ENCODE measurements at regions not wholly inside any gene's neighbourhood (a gene's known extent, or its start where the extent isn't known, plus 50 kb on each side); places are given as distances from the start of the nearest gene placed in this dataset.

GRCh38 chr13:47188802-47189201, 291.9 kb upstream of the HTR2A start:
- H3K27ac ChIP-seq (replicated peaks; ENCODE audit: low read length): no peak overlapping the region
- H3K23ac ChIP-seq (ENCODE audit: low read depth, low read length, poor library complexity): no peak overlapping the region
- DNase-seq (ENCODE audit: low spot score): no peak
- no peaks in the 10 kb centered on the region for H3K27me3 ChIP-seq (ENCODE audit: control insufficient read depth in 3 of 3, insufficient read depth in 3 of 3, low read depth in 1 of 3, low read length in 3 of 3)
- H4K91ac ChIP-seq (ENCODE audit: low read depth, low read length, poor library complexity): no peak overlapping the region
- H2BK5ac ChIP-seq (ENCODE audit: low read length): no peak overlapping the region
- H3K4me2 ChIP-seq (ENCODE audit: insufficient read depth, low read length, poor library complexity, severe bottlenecking): no peak overlapping the region
- no peak overlapping the region for H3K18ac ChIP-seq (ENCODE audit: low read length)
- WGBS, 2 donors (ENCODE audit: extremely low coverage in 2 of 2, insufficient read length in 2 of 2, insufficient replicate concordance in 1 of 2): no CpG with 5 or more reads among the region's 3 CpGs
- no peak overlapping the region for H3K4ac ChIP-seq (ENCODE audit: low read length)
- H2AK5ac ChIP-seq (ENCODE audit: low read depth, low read length): no peak overlapping the region
- no peaks in the 10 kb centered on the region for H3K9me3 ChIP-seq (replicated peaks in 1 of 2; ENCODE audit: control insufficient read depth in 2 of 2, insufficient read depth in 1 of 2, low read depth in 1 of 2, low read length in 2 of 2)
- H4K8ac ChIP-seq (ENCODE audit: low read depth, low read length): no peak overlapping the region
- no peak overlapping the region for H3K4me3 ChIP-seq (ENCODE audit: low read length in 2 of 2)
- H3K9ac ChIP-seq (ENCODE audit: low read depth, low read length, poor library complexity): no peak overlapping the region
- no peak overlapping the region for H2BK12ac ChIP-seq (ENCODE audit: low read length)
- H3K79me1 ChIP-seq (ENCODE audit: low read depth, low read length): no peaks in the 10 kb centered on the region
- no peaks in the 10 kb centered on the region for H3K36me3 ChIP-seq (replicated peaks in 1 of 2; ENCODE audit: control insufficient read depth in 2 of 2, insufficient read depth in 2 of 2, low read length in 2 of 2)
- H2AFZ ChIP-seq (ENCODE audit: low read length): no peak overlapping the region
- no peak overlapping the region for H2BK15ac ChIP-seq (ENCODE audit: low read length)
- no peak overlapping the region for H2BK120ac ChIP-seq (ENCODE audit: low read depth, low read length)
- H3K14ac ChIP-seq (ENCODE audit: low read length): no peak overlapping the region
- H3K4me1 ChIP-seq (ENCODE audit: control insufficient read depth in 2 of 2, insufficient read depth in 1 of 2, low read depth in 1 of 2, low read length in 2 of 2): peaks cover 0 to 2% of the 10 kb centered on the region in 2 donors

- Histone ChIP-seq H2BK12ac (ENCODE audit: low read length) (no peak overlapping the region), H3K36me3 (replicated peaks in 1 of 2; ENCODE audit: control insufficient read depth in 2 of 2, insufficient read depth in 2 of 2, low read length in 2 of 2) (no peaks in the 10 kb centered on the region), H3K14ac (ENCODE audit: low read length) (no peak overlapping the region), H3K9ac (ENCODE audit: low read depth, low read length, poor library complexity) (no peak overlapping the region), H3K4me1 (ENCODE audit: control insufficient read depth in 2 of 2, insufficient read depth in 1 of 2, low read depth in 1 of 2, low read length in 2 of 2) (peaks cover 0 to 2% of the 10 kb centered on the region in 2 donors), H3K4me2 (ENCODE audit: insufficient read depth, low read length, poor library complexity, severe bottlenecking) (no peak overlapping the region), H2BK15ac (ENCODE audit: low read length) (no peak overlapping the region), H2AFZ (ENCODE audit: low read length) (no peak overlapping the region), H2AK5ac (ENCODE audit: low read depth, low read length) (no peak overlapping the region), H4K91ac (ENCODE audit: low read depth, low read length, poor library complexity) (no peak overlapping the region), H3K4ac (ENCODE audit: low read length) (no peak overlapping the region), H2BK5ac (ENCODE audit: low read length) (no peak overlapping the region), H4K8ac (ENCODE audit: low read depth, low read length) (no peak overlapping the region), H3K23ac (ENCODE audit: low read depth, low read length, poor library complexity) (no peak overlapping the region), H3K79me1 (ENCODE audit: low read depth, low read length) (no peaks in the 10 kb centered on the region), H3K27me3 (ENCODE audit: control insufficient read depth in 3 of 3, insufficient read depth in 3 of 3, low read depth in 1 of 3, low read length in 3 of 3) (no peaks in the 10 kb centered on the region), H3K4me3 (ENCODE audit: low read length in 2 of 2) (no peak overlapping the region), H3K18ac (ENCODE audit: low read length) (no peak overlapping the region), H3K9me3 (replicated peaks in 1 of 2; ENCODE audit: control insufficient read depth in 2 of 2, insufficient read depth in 1 of 2, low read depth in 1 of 2, low read length in 2 of 2) (no peaks in the 10 kb centered on the region), H2BK120ac (ENCODE audit: low read depth, low read length) (no peak overlapping the region), H3K27ac (replicated peaks; ENCODE audit: low read length) (no peak overlapping the region)
- WGBS, 2 donors (ENCODE audit: extremely low coverage in 2 of 2, insufficient read length in 2 of 2, insufficient replicate concordance in 1 of 2): no CpG with 5 or more reads among the region's 2 CpGs
- DNase-seq (ENCODE audit: low spot score): no peak
Measured at GRCh38 chr13:47186471-47186870, 289.6 kb upstream of the HTR2A start.

- Histone ChIP-seq H3K27me3 (ENCODE audit: control insufficient read depth in 3 of 3, insufficient read depth in 3 of 3, low read depth in 1 of 3, low read length in 3 of 3) (no peaks in the 10 kb centered on the region), H3K9ac (ENCODE audit: low read depth, low read length, poor library complexity) (no peak overlapping the region), H3K4me3 (ENCODE audit: low read length in 2 of 2) (no peak overlapping the region), H2BK5ac (ENCODE audit: low read length) (no peak overlapping the region), H3K4ac (ENCODE audit: low read length) (no peak overlapping the region), H3K14ac (ENCODE audit: low read length) (no peak overlapping the region), H4K91ac (ENCODE audit: low read depth, low read length, poor library complexity) (no peak overlapping the region), H3K18ac (ENCODE audit: low read length) (no peak overlapping the region), H2AFZ (ENCODE audit: low read length) (no peak overlapping the region), H3K9me3 (replicated peaks in 1 of 2; ENCODE audit: control insufficient read depth in 2 of 2, insufficient read depth in 1 of 2, low read depth in 1 of 2, low read length in 2 of 2) (no peaks in the 10 kb centered on the region), H3K4me1 (ENCODE audit: control insufficient read depth in 2 of 2, insufficient read depth in 1 of 2, low read depth in 1 of 2, low read length in 2 of 2) (peaks cover 0 to 2% of the 10 kb centered on the region in 2 donors), H4K8ac (ENCODE audit: low read depth, low read length) (no peak overlapping the region), H3K36me3 (replicated peaks in 1 of 2; ENCODE audit: control insufficient read depth in 2 of 2, insufficient read depth in 2 of 2, low read length in 2 of 2) (no peaks in the 10 kb centered on the region), H2BK12ac (ENCODE audit: low read length) (no peak overlapping the region), H2AK5ac (ENCODE audit: low read depth, low read length) (no peak overlapping the region), H2BK120ac (ENCODE audit: low read depth, low read length) (no peak overlapping the region), H3K23ac (ENCODE audit: low read depth, low read length, poor library complexity) (no peak overlapping the region), H2BK15ac (ENCODE audit: low read length) (no peak overlapping the region), H3K4me2 (ENCODE audit: insufficient read depth, low read length, poor library complexity, severe bottlenecking) (no peak overlapping the region), H3K27ac (replicated peaks; ENCODE audit: low read length) (no peak overlapping the region), H3K79me1 (ENCODE audit: low read depth, low read length) (no peaks in the 10 kb centered on the region)
- DNase-seq (ENCODE audit: low spot score): no peak
Measured at GRCh38 chr13:47184321-47184720, 287.5 kb upstream of the HTR2A start.

DNA sequence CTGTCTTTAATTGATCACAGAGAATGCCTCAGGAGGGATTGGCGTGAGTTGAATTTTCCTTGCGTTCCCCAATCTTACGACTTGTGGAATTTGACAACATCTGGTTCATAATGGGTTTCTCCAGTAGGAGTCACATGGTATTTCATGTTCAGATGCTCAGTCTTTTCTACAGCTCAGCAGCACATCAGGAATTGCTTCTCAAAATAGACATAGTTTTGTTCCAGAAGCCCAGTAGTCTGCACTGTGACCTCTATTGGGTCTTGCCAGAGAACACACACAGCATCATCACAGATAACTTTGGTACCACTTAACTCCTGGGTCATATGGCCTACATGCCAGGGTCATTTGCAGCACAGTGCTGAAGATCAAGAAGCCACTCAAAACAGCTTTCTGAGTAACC, 282.5 kb upstream of the HTR2A start:
- DNase-seq (ENCODE audit: low spot score): no peak
- Histone ChIP-seq H2BK120ac (ENCODE audit: low read depth, low read length) (no peak overlapping the region), H3K4ac (ENCODE audit: low read length) (no peak overlapping the region), H4K91ac (ENCODE audit: low read depth, low read length, poor library complexity) (no peak overlapping the region), H3K23ac (ENCODE audit: low read depth, low read length, poor library complexity) (no peak overlapping the region), H3K27me3 (ENCODE audit: control insufficient read depth in 3 of 3, insufficient read depth in 3 of 3, low read depth in 1 of 3, low read length in 3 of 3) (no peaks in the 10 kb centered on the region), H3K9ac (ENCODE audit: low read depth, low read length, poor library complexity) (no peak overlapping the region), H3K4me2 (ENCODE audit: insufficient read depth, low read length, poor library complexity, severe bottlenecking) (no peak overlapping the region), H3K27ac (replicated peaks; ENCODE audit: low read length) (no peak overlapping the region), H2AFZ (ENCODE audit: low read length) (no peak overlapping the region), H3K36me3 (replicated peaks in 1 of 2; ENCODE audit: control insufficient read depth in 2 of 2, insufficient read depth in 2 of 2, low read length in 2 of 2) (no peaks in the 10 kb centered on the region), H3K14ac (ENCODE audit: low read length) (no peak overlapping the region), H3K4me1 (ENCODE audit: control insufficient read depth in 2 of 2, insufficient read depth in 1 of 2, low read depth in 1 of 2, low read length in 2 of 2) (no peaks in the 10 kb centered on the region), H4K8ac (ENCODE audit: low read depth, low read length) (no peak overlapping the region), H2BK15ac (ENCODE audit: low read length) (no peak overlapping the region), H3K18ac (ENCODE audit: low read length) (no peak overlapping the region), H2AK5ac (ENCODE audit: low read depth, low read length) (no peak overlapping the region), H3K4me3 (ENCODE audit: low read length in 2 of 2) (no peak overlapping the region), H3K79me1 (ENCODE audit: low read depth, low read length) (no peaks in the 10 kb centered on the region), H2BK12ac (ENCODE audit: low read length) (no peak overlapping the region), H2BK5ac (ENCODE audit: low read length) (no peak overlapping the region), H3K9me3 (replicated peaks in 1 of 2; ENCODE audit: control insufficient read depth in 2 of 2, insufficient read depth in 1 of 2, low read depth in 1 of 2, low read length in 2 of 2) (no peaks in the 10 kb centered on the region)
- no CpG with 5 or more reads among the region's 3 CpGs for WGBS, 2 donors (ENCODE audit: extremely low coverage in 2 of 2, insufficient read length in 2 of 2, insufficient replicate concordance in 1 of 2)
